Upper lobe of left lung (tissue), 6 donors: ENCODE measurements at regions not wholly inside any gene's neighbourhood (a gene's known extent, or its start where the extent isn't known, plus 50 kb on each side); places are given as distances from the start of the nearest gene placed in this dataset.

Experiments
- ATAC-seq, 2 donors: fragments of 200-7000 bp; cut with Tn5 transposase; one replicate each; pipeline ENCODE4 v1.9.1; 2022; ENCODE audit warnings: mild to moderate bottlenecking in 2 of 2, moderate library complexity in 2 of 2; ENCODE audit not compliant: low FRiP score in 2 of 2
- DNase-seq, 2 donors: peaks; one replicate each; pipeline ENCODE4 v3.0.0-alpha.2; 2019 to 2020
- H3K27ac ChIP-seq, 4 donors: fragments of 200-600 bp; sonication (generic); one replicate each; pipeline ENCODE4 v1.5.1; 2016 to 2019
- H3K27me3 ChIP-seq, 4 donors: fragments of 200-600 bp; sonication (generic); one replicate each; pipeline ENCODE4 v1.5.1; 2017 to 2019
- H3K36me3 ChIP-seq, 4 donors: fragments of 200-600 bp; sonication (generic); one replicate each; pipeline ENCODE4 v1.5.1; 2016 to 2019
- H3K4me1 ChIP-seq, 4 donors: fragments of 200-600 bp; sonication (generic); one replicate each; pipeline ENCODE4 v1.5.1; 2018 to 2019
- H3K4me3 ChIP-seq, 4 donors: fragments of 200-600 bp; sonication (generic); one replicate each; pipeline ENCODE4 v1.5.1; 2017 to 2019; ENCODE audit warnings: mild to moderate bottlenecking in 2 of 4, moderate library complexity in 1 of 4
- H3K9me3 ChIP-seq, 4 donors: fragments of 200-600 bp; sonication (generic); one replicate each; pipeline ENCODE4 v1.5.1; 2018 to 2019
- CTCF ChIP-seq, 6 experiments: fragments of 450-650 bp in 4 of 6; fragments of 200-600 bp in 2 of 6; sonication (generic) in 2 of 6; IDR thresholded peaks; one replicate each; pipeline ENCODE4 v1.5.1; 2016 to 2019; ENCODE audit warnings: antibody characterized with exemption in 6 of 6
- EP300 ChIP-seq, 4 donors: sonication (generic); formaldehyde crosslinking; IDR thresholded peaks; one replicate each; pipeline ENCODE4 v1.5.1; 2017; ENCODE audit warnings: antibody characterized with exemption in 4 of 4, control low read depth in 2 of 4
- POLR2A ChIP-seq, 4 donors: fragments of 450-650 bp; IDR thresholded peaks; one replicate each; pipeline ENCODE4 v1.5.1; 2016 to 2017; ENCODE audit warnings: antibody characterized with exemption in 4 of 4, mild to moderate bottlenecking in 2 of 4
- POLR2AphosphoS5 ChIP-seq, 2 donors: sonication (generic); formaldehyde crosslinking; IDR thresholded peaks; one replicate each; pipeline ENCODE4 v1.5.1; 2017; ENCODE audit warnings: antibody characterized with exemption in 2 of 2
- WGBS, 2 donors: methylation state at CpG; one replicate each; pipeline ENCODE4 v1.1.5; 2017 to 2018; 5-methylcytosine and 5-hydroxymethylcytosine counted together
- donor health status: DM: no; HTN: no; CAD: no; lungs with moderate emphysema.
- donor health status: DM: no; HTN: yes; CAD: no; lungs with severe emphysema.

- TF ChIP-seq EP300 (IDR thresholded peaks at IDR 0.05) = no peak
- no peak for TF ChIP-seq POLR2AphosphoS5 (IDR thresholded peaks at IDR 0.05)
- no peak for TF ChIP-seq CTCF (IDR thresholded peaks at IDR 0.05)
- TF ChIP-seq POLR2A (IDR thresholded peaks at IDR 0.05) = no peak
- no peak for ATAC-seq
- no peaks in the 10 kb centered on the region for H3K9me3 ChIP-seq
Measured at GRCh38 chr4:82149750-82150149, 224.0 kb downstream of the HNRNPD start.

DNA sequence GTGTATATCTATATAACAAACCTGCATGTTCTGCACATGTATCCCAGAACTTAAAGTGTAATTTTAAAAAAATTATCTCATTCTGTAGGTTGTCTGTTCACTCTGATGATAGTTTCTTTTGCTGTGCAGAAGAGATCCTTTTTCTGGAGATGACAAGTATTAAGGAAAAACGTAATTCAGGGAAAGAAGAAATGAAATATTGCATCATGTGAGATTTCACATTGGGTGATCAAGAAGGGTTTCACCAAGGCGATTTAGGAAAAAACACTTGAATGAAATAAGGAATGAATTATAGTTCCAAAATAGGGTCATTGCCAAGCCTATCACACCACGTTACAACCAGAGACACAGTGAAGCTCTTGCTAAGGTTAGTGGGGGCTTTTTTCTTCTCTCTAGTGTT lies 227.9 kb downstream of the HNRNPD start:
- Histone ChIP-seq H3K4me1 (no peaks in the 10 kb centered on the region), H3K27me3 (no peaks in the 10 kb centered on the region), H3K27ac (no peak overlapping the region), H3K9me3 (no peaks in the 10 kb centered on the region), H3K36me3 (no peaks in the 10 kb centered on the region), H3K4me3 (no peak overlapping the region)
- no peak for DNase-seq
- ATAC-seq = no peak
- TF ChIP-seq POLR2A (IDR thresholded peaks at IDR 0.05) = no peak
- TF ChIP-seq CTCF (IDR thresholded peaks at IDR 0.05) = no peak
- no peak for TF ChIP-seq EP300 (IDR thresholded peaks at IDR 0.05)
- TF ChIP-seq POLR2AphosphoS5 (IDR thresholded peaks at IDR 0.05) = no peak
- 74 to 77% methylated on average over 3 of the region's 3 CpGs for WGBS, 2 donors

More at GRCh38 chr4:82149750-82150149, 224.0 kb downstream of the HNRNPD start:
- DNase-seq = no peak
- Histone ChIP-seq H3K4me3 (no peak overlapping the region), H3K4me1 (no peaks in the 10 kb centered on the region), H3K27me3 (no peaks in the 10 kb centered on the region), H3K27ac (no peak overlapping the region), H3K36me3 (no peaks in the 10 kb centered on the region)

- TF ChIP-seq POLR2AphosphoS5 (IDR thresholded peaks at IDR 0.05) (no peak), CTCF (IDR thresholded peaks at IDR 0.05) (no peak), POLR2A (IDR thresholded peaks at IDR 0.05) (no peak)
- no peak overlapping the region for H3K27ac ChIP-seq
- ATAC-seq (no peak), DNase-seq (no peak)
- 91% methylated on average over 2 of the region's 2 CpGs for WGBS, 2 donors
- H3K27me3 ChIP-seq = no peaks in the 10 kb centered on the region
- H3K9me3 ChIP-seq = no peaks in the 10 kb centered on the region
- H3K4me1 ChIP-seq = no peaks in the 10 kb centered on the region
- H3K4me3 ChIP-seq = no peak overlapping the region
- H3K36me3 ChIP-seq = no peaks in the 10 kb centered on the region
Measured at GRCh38 chr4:82140422-82140821, 233.4 kb downstream of the HNRNPD start.

DNA sequence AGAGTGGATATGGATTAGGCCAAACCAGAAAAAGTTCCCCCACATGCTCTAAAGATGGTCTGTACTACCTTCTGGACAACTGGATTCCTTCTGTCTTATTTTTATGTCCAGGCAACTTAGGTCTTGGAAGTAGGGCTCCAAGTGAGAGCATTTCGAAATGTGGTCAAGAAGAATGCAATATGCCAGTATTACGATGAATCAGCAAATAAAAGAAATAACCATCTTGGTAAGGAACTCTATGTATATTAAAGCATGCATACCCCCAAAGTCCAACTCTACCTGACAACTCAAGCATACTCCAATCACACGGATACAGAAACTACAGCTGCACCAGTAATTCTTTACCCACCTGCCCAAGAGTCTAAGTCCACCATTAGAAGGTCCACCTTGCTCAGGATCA lies 234.5 kb downstream of the HNRNPD start:
- no peak for TF ChIP-seq POLR2A (IDR thresholded peaks at IDR 0.05)
- no peak for TF ChIP-seq EP300 (IDR thresholded peaks at IDR 0.05)
- no peak for TF ChIP-seq POLR2AphosphoS5 (IDR thresholded peaks at IDR 0.05)
- TF ChIP-seq CTCF (IDR thresholded peaks at IDR 0.05) = no peak
- H3K4me3 ChIP-seq = no peak overlapping the region
- DNase-seq = no peak
- H3K27ac ChIP-seq = no peak overlapping the region
- 86 to 91% methylated on average over 3 of the region's 3 CpGs for WGBS, 2 donors
- H3K27me3 ChIP-seq = no peaks in the 10 kb centered on the region
- H3K36me3 ChIP-seq = no peaks in the 10 kb centered on the region
- no peaks in the 10 kb centered on the region for H3K9me3 ChIP-seq
- no peak for ATAC-seq
- H3K4me1 ChIP-seq = no peaks in the 10 kb centered on the region

DNA sequence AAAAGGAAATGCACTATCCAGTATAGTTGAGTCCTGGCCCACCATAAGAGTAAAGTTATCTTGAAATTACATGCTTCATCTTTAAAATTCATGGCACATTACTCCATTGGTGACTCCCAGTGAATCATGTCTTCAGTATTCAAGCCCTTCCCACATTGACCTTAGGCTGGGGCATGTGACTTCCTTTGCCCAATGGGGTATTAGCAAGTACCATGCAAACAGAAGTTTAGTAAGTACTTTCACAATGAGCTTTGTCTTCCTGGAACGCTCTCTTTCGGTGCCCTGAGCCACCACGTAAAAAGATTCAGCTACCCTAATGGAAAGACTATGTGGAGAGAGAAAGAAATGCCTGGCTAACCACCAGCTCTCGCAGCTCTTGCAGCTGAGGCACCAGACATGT lies 235.4 kb downstream of the HNRNPD start:
- ATAC-seq (no peak), DNase-seq (no peak)
- Histone ChIP-seq H3K4me3 (no peak overlapping the region), H3K9me3 (no peaks in the 10 kb centered on the region), H3K27ac (no peak overlapping the region), H3K27me3 (no peaks in the 10 kb centered on the region), H3K36me3 (no peaks in the 10 kb centered on the region), H3K4me1 (no peaks in the 10 kb centered on the region)
- TF ChIP-seq POLR2A (IDR thresholded peaks at IDR 0.05) (no peak), POLR2AphosphoS5 (IDR thresholded peaks at IDR 0.05) (no peak), CTCF (IDR thresholded peaks at IDR 0.05) (no peak), EP300 (IDR thresholded peaks at IDR 0.05) (no peak)
- 71 to 72% methylated on average over 4 of the region's 4 CpGs for WGBS, 2 donors
